K562 (cell line): ENCODE measurements at regions not wholly inside any gene's neighbourhood (a gene's known extent, or its start where the extent isn't known, plus 50 kb on each side); places are given as distances from the start of the nearest gene placed in this dataset.

Experiments used
- ATAC-seq: fragments of 200-7000 bp; cut with Tn5 transposase; 3 replicates; pipeline ENCODE4 v1.9.1; 2020; ENCODE audit warnings: moderate library complexity
- BruUV-seq: library from RNA; stranded (reverse); fragments of 400-500 nt; replicated peaks from 2 replicates; lab custom pipeline; 2021; lab: Mats Ljungman, UMichigan
- CTCF ChIA-PET: fragments of 300-600 bp; formaldehyde crosslinking; extraction: SDS; loops from one replicate; lab custom pipeline; 2021; ENCODE audit warnings: low intra/inter-chr PET ratio; lab: Yijun Ruan, JAX
- POLR2A ChIA-PET: fragments of 300-600, 350-650 bp; sonication (Branson Sonifier 250); formaldehyde crosslinking; extraction: SDS; loops from one replicate; lab custom pipeline; 2021; ENCODE audit warnings: antibody characterized with exemption, inconsistent platforms; lab: Yijun Ruan, JAX
- DNase-seq, 4 experiments: peaks; one replicate each; pipeline versions ENCODE4 v3.0.0 to v3.0.0-alpha.2; 2011 to 2018; ENCODE audit warnings: low spot score in 3 of 4, mixed read lengths in 3 of 4; ENCODE audit errors: extremely low read depth in 1 of 4
- FAIRE-seq: peaks from 2 replicates; lab custom pipeline; 2011; peaks lifted over from hg19 to GRCh38; lab: Jason Lieb, UNC
- H2AFZ ChIP-seq: 2 replicates; pipeline ENCODE4 v1.6.0; 2011; ENCODE audit warnings: low read depth, low read length, control low read depth, inconsistent platforms
- H3K27ac ChIP-seq: fragments of 200-600 bp; 3 replicates; pipeline ENCODE4 v1.8.0; 2011; ENCODE audit warnings: low read depth, mild to moderate bottlenecking, control low read depth, inconsistent platforms, low read length, moderate library complexity, mixed read lengths; ENCODE audit errors: extremely low read depth
- H3K27me3 ChIP-seq, 2 experiments: fragments of 300-600 bp in 1 of 2; 2 replicates in 1 of 2; 3 replicates in 1 of 2; pipeline versions ENCODE4 v1.6.0 to v1.8.0; 2011; ENCODE audit warnings: inconsistent platforms in 2 of 2, low read length in 2 of 2, mild to moderate bottlenecking in 1 of 2, mixed read lengths in 1 of 2, moderate library complexity in 1 of 2; ENCODE audit not compliant: control insufficient read depth in 2 of 2, insufficient read depth in 2 of 2
- H3K36me3 ChIP-seq: fragments of 300-600 bp; 3 replicates; pipeline ENCODE4 v1.8.0; 2011; ENCODE audit warnings: mild to moderate bottlenecking, low read length, inconsistent platforms; ENCODE audit not compliant: control insufficient read depth, insufficient read depth
- H3K4me1 ChIP-seq, 2 experiments: fragments of 200-600 bp in 1 of 2; replicated peaks in 1 of 2; 2 replicates in 1 of 2; 3 replicates in 1 of 2; pipeline versions ENCODE4 v1.5.1 to v1.8.0; 2011; ENCODE audit warnings: inconsistent platforms in 2 of 2, low read length in 2 of 2, mild to moderate bottlenecking in 1 of 2, mixed read lengths in 1 of 2, moderate library complexity in 1 of 2; ENCODE audit not compliant: control insufficient read depth in 2 of 2, insufficient read depth in 2 of 2
- H3K4me2 ChIP-seq: 2 replicates; pipeline ENCODE4 v1.6.1; 2011; ENCODE audit warnings: low read length, control low read depth, inconsistent platforms, mixed read lengths; ENCODE audit not compliant: insufficient read depth
- H3K4me3 ChIP-seq: fragments of 200-600 bp; sonication (generic), shearing (Covaris generic); 2 replicates; pipeline ENCODE4 v1.5.1; 2016; ENCODE audit warnings: control low read depth, inconsistent platforms
- H3K79me2 ChIP-seq: fragments of 200-600 bp; 3 replicates; pipeline ENCODE4 v1.8.0; 2011; ENCODE audit warnings: low read length, inconsistent platforms; ENCODE audit not compliant: control insufficient read depth, insufficient read depth
- H3K9ac ChIP-seq, 2 experiments: 2 replicates each; pipeline versions ENCODE4 v1.6.0 to v1.6.1; 2011; ENCODE audit warnings: low read depth in 2 of 2, low read length in 2 of 2, control low read depth in 1 of 2, inconsistent platforms in 1 of 2, mild to moderate bottlenecking in 1 of 2, mixed read lengths in 1 of 2; ENCODE audit not compliant: insufficient read depth in 1 of 2
- H3K9me1 ChIP-seq: one replicate; pipeline ENCODE4 v1.6.0; 2011; ENCODE audit warnings: inconsistent platforms, mild to moderate bottlenecking, low read length, moderate library complexity; ENCODE audit not compliant: control insufficient read depth, insufficient read depth
- H3K9me3 ChIP-seq: replicated peaks from 2 replicates; pipeline ENCODE4 v1.5.1; 2011; ENCODE audit warnings: low read depth, low read length, inconsistent platforms; ENCODE audit not compliant: control insufficient read depth, insufficient read depth
- H4K20me1 ChIP-seq: replicated peaks from 2 replicates; pipeline ENCODE4 v1.6.1; 2011; ENCODE audit warnings: low read length, inconsistent platforms, mixed read lengths; ENCODE audit not compliant: control insufficient read depth, insufficient read depth
- CREB1 ChIP-seq, 2 experiments: sonication (generic) in 1 of 2; formaldehyde crosslinking in 1 of 2; IDR thresholded peaks; 2 replicates each; pipeline versions ENCODE4 v1.6.1 to v1.8.0; 2012 to 2022; ENCODE audit warnings: inconsistent platforms in 1 of 2, mild to moderate bottlenecking in 1 of 2, missing genetic modification reagents in 1 of 2, moderate library complexity in 1 of 2
- CREB3 ChIP-seq: fragments of 450-650 bp; conservative IDR thresholded peaks from 2 replicates; pipeline ENCODE4 v1.6.1; 2016; ENCODE audit warnings: missing genetic modification characterization, low read depth, mild to moderate bottlenecking, missing compliant biosample characterization, moderate library complexity
- EWSR1 ChIP-seq: fragments of 450-650 bp; IDR thresholded peaks from 2 replicates; pipeline ENCODE4 v1.6.1; 2018; ENCODE audit warnings: borderline replicate concordance, mild to moderate bottlenecking, low read depth, moderate library complexity; ENCODE audit not compliant: partially characterized antibody
- GTF2F1 ChIP-seq: IDR thresholded peaks from 2 replicates; pipeline ENCODE4 v1.6.1; 2011; ENCODE audit warnings: low read depth, low read length, improper control_type of control experiment
- PKNOX1 ChIP-seq: fragments of 450-650 bp; IDR thresholded peaks from 2 replicates; pipeline ENCODE4 v1.6.1; 2016
- POLR3A ChIP-seq: IDR thresholded peaks from 2 replicates; pipeline ENCODE4 v1.6.1; 2011; ENCODE audit warnings: borderline replicate concordance, mild to moderate bottlenecking, moderate library complexity; ENCODE audit not compliant: insufficient read length, insufficient read depth; ENCODE audit errors: extremely low read depth
- TCF7L2 ChIP-seq: fragments of 150-350 bp; IDR thresholded peaks from 2 replicates; pipeline ENCODE4 v1.6.1; 2016; ENCODE audit warnings: low read depth, mild to moderate bottlenecking, low read length, moderate library complexity
- ZBTB26 ChIP-seq: fragments of 450-650 bp; formaldehyde crosslinking; IDR thresholded peaks from 2 replicates; pipeline ENCODE4 v1.4.0; 2022; ENCODE audit warnings: missing genetic modification characterization
- ZNF347 ChIP-seq: fragments of 450-650 bp; formaldehyde crosslinking; IDR thresholded peaks from 2 replicates; pipeline ENCODE4 v1.4.0; 2020; ENCODE audit warnings: low read depth, mild to moderate bottlenecking, moderate library complexity
- ZNF398 ChIP-seq: fragments of 250-450 bp; sonication (Bioruptor Pico); IDR thresholded peaks from 2 replicates; pipeline ENCODE4 v1.8.0; 2021; ENCODE audit warnings: moderate library complexity, mild to moderate bottlenecking, inconsistent platforms
- ZNF561 ChIP-seq: fragments of 450-650 bp; formaldehyde crosslinking; conservative IDR thresholded peaks from 2 replicates; pipeline ENCODE4 v1.4.0; 2020; ENCODE audit warnings: mild to moderate bottlenecking, moderate library complexity
- ZNF644 ChIP-seq: fragments of 200-800 bp; sonication (Bioruptor generic); IDR thresholded peaks from 2 replicates; pipeline ENCODE4 v1.6.1; 2016; ENCODE audit warnings: low read depth, missing genetic modification characterization, missing compliant biosample characterization
- WGBS: fragments of 100-300 bp; shearing (Covaris generic); methylation state at CpG from one replicate; pipeline ENCODE4 v1.1.6; 2016; ENCODE audit warnings: low coverage, mixed read lengths; ENCODE audit not compliant: insufficient coverage; ENCODE audit errors: missing lambda C conversion rate; 5-methylcytosine and 5-hydroxymethylcytosine counted together
- in situ Hi-C: fragments of 300-500 bp; cut with MboI; formaldehyde crosslinking; loops from 4 replicates; pipeline ENCODE4 v1.15.0; 2018; ENCODE audit warnings: inconsistent platforms, mixed read lengths
- intact Hi-C: fragments of 100-400 bp; cut with micrococcal nuclease; formaldehyde crosslinking; loops from 2 replicates; pipeline ENCODE4 v1.14.2; 2022

GRCh38 chr7:10696064-10696463 lies 277.6 kb upstream of the PHF14 start:
- BruUV-seq: no TSS peak
- Histone ChIP-seq H3K9me1 (no peaks in the 10 kb centered on the region), H3K36me3 (peaks cover 9% of the 10 kb centered on the region; the same call in 2 of the 3 replicates), H3K9me3 (no peaks in the 10 kb centered on the region), H3K4me2 (no peak overlapping the region), H2AFZ (no peak overlapping the region)
- FAIRE-seq (no peak), ATAC-seq (no peak)
- POLR2A ChIA-PET: interaction anchor here (3.1 kb wide), 1 partner anchor 13 kb away, joined by 10 read pairs; no protein-coding TSS in a partner anchor
- TF ChIP-seq EWSR1 (no peak), ZNF644 (no peak), PKNOX1 (no peak), GTF2F1 (no peak), ZNF347 (no peak), POLR3A (no peak), ZNF561 (no peak), ZBTB26 (no peak), CREB1 (IDR thresholded peaks at IDR 0.05) (no peak), CREB1 (CRISPR knock-in tag; IDR thresholded peaks at IDR 0.05) (no peak), TCF7L2 (no peak), CREB3 (tag) (no peak), ZNF398 (CRISPR knock-in tag) (no peak)
- TF ChIP-seq, all 486 proteins: peak for 0
- 97% methylated on average over 3 of the region's 5 CpGs for WGBS
- no peak overlapping the region for H3K4me3 ChIP-seq
- H3K27me3 ChIP-seq: no peaks in the 10 kb centered on the region
- no peaks in the 10 kb centered on the region for H3K4me1 ChIP-seq
- in situ Hi-C loops: no loop called here
- CTCF ChIA-PET: no interaction called here
- intact Hi-C loops: no loop called here
- no peak overlapping the region for H3K9ac ChIP-seq
- H4K20me1 ChIP-seq: no peaks in the 10 kb centered on the region
- peaks cover 74% of the 10 kb centered on the region for H3K79me2 ChIP-seq
- no peak for DNase-seq
- no peak overlapping the region for H3K27ac ChIP-seq
